ENCODE measurements at regions not wholly inside any gene's neighbourhood (a gene's known extent, or its start where the extent isn't known, plus 50 kb on each side); places are given as distances from the start of the nearest gene placed in this dataset.

DNA sequence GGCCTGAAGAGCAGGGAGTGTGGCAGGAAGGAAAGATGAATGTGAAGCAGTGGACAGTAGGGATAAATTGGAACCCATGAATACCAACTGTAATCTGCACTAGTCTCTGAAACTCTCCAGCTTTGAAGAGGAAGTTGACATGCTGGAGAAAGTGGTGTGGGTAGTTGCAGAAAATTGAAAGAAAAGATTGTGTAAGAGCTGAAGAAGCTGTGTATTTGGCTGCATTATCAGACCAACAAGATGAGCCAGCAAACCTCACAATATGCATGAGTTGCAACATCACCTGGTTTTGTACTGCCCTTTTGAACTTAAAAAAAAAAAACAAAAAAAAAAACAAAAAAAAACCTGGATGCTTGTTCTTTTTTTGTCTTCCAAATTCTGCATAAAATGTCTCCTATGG is 921.9 kb upstream of the EYS start:
- intact Hi-C loops (cut with micrococcal nuclease) = no loop called here
- H2AFZ ChIP-seq (ENCODE audit: low read depth, low read length) = no peak overlapping the region
- in situ Hi-C loops (cut with MboI) = no loop called here
- no peak for FAIRE-seq
- no peaks in the 10 kb centered on the region for H3K36me3 ChIP-seq (ENCODE audit: control insufficient read depth, insufficient read depth, low read length)
- no peaks in the 10 kb centered on the region for H3K9me3 ChIP-seq (replicated peaks; ENCODE audit: control insufficient read depth, insufficient read depth, low read depth, low read length)
- H3K4me2 ChIP-seq (ENCODE audit: insufficient read depth, low read length) = no peak overlapping the region
- H3K27ac ChIP-seq (ENCODE audit: extremely low read depth, low read depth, low read length) = no peak overlapping the region
- H4K20me1 ChIP-seq (replicated peaks; ENCODE audit: control insufficient read depth, insufficient read depth, low read length) = no peaks in the 10 kb centered on the region
- H3K27me3 ChIP-seq (ENCODE audit: control insufficient read depth in 2 of 2, insufficient read depth in 2 of 2, low read length in 2 of 2) = no peaks in the 10 kb centered on the region
- TF ChIP-seq TSC22D4 (tag; IDR thresholded peaks at IDR 0.05) = no peak
- TF ChIP-seq MAFG (tag; conservative IDR thresholded peaks at IDR 0.05) = no peak
- no TSS peak for BruUV-seq (replicated peaks)
- no peaks in the 10 kb centered on the region for H3K4me1 ChIP-seq (replicated peaks in 1 of 2; ENCODE audit: control insufficient read depth in 2 of 2, insufficient read depth in 2 of 2, low read length in 2 of 2)
- ATAC-seq = no peak
- no peak for DNase-seq (ENCODE audit: extremely low read depth in 1 of 4, low spot score in 3 of 4)
- no peak overlapping the region for H3K4me3 ChIP-seq
- H3K9me1 ChIP-seq (ENCODE audit: control insufficient read depth, insufficient read depth, low read length) = no peaks in the 10 kb centered on the region
- no peak overlapping the region for H3K9ac ChIP-seq (ENCODE audit: insufficient read depth in 1 of 2, low read depth in 2 of 2, low read length in 2 of 2)
- POLR2A ChIA-PET = no interaction called here
- CTCF ChIA-PET (ENCODE audit: low intra/inter-chr PET ratio) = no interaction called here
- H3K79me2 ChIP-seq (ENCODE audit: control insufficient read depth, insufficient read depth, low read length) = no peaks in the 10 kb centered on the region

DNA sequence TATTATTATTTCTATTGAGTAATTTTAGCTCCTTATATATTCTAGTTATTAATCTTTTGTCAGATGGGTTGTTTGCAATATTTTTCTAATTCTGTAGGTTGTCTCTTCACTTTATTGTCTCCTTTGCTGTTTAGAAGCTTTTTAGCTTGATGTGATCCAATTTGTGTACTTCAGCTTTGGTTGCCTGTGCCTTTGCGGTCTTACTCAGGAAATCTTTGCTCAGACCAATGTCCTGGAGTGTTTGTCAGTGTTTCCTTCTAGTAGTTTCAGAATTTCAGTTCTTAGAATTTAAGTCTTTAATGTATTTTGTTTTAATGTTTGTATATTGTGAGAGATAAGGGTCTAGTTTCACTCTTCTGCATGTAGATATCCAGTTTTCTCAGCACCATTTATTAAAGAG is 916.0 kb upstream of the EYS start:
- POLR2A ChIA-PET = no interaction called here
- Histone ChIP-seq H3K9ac (ENCODE audit: insufficient read depth in 1 of 2, low read depth in 2 of 2, low read length in 2 of 2) (no peak overlapping the region), H3K9me1 (ENCODE audit: control insufficient read depth, insufficient read depth, low read length) (no peaks in the 10 kb centered on the region), H2AFZ (ENCODE audit: low read depth, low read length) (no peak overlapping the region), H3K36me3 (ENCODE audit: control insufficient read depth, insufficient read depth, low read length) (no peaks in the 10 kb centered on the region), H3K79me2 (ENCODE audit: control insufficient read depth, insufficient read depth, low read length) (no peaks in the 10 kb centered on the region), H3K4me3 (no peak overlapping the region), H3K4me2 (ENCODE audit: insufficient read depth, low read length) (no peak overlapping the region), H3K27ac (ENCODE audit: extremely low read depth, low read depth, low read length) (no peak overlapping the region), H4K20me1 (replicated peaks; ENCODE audit: control insufficient read depth, insufficient read depth, low read length) (no peaks in the 10 kb centered on the region), H3K27me3 (ENCODE audit: control insufficient read depth in 2 of 2, insufficient read depth in 2 of 2, low read length in 2 of 2) (no peaks in the 10 kb centered on the region), H3K4me1 (replicated peaks in 1 of 2; ENCODE audit: control insufficient read depth in 2 of 2, insufficient read depth in 2 of 2, low read length in 2 of 2) (no peaks in the 10 kb centered on the region), H3K9me3 (replicated peaks; ENCODE audit: control insufficient read depth, insufficient read depth, low read depth, low read length) (no peaks in the 10 kb centered on the region)
- no TSS peak for BruUV-seq (replicated peaks)
- CTCF ChIA-PET (ENCODE audit: low intra/inter-chr PET ratio) = no interaction called here
- no peak for ATAC-seq
- FAIRE-seq = no peak
- DNase-seq (ENCODE audit: extremely low read depth in 1 of 4, low spot score in 3 of 4) = no peak
- 0% methylated on average over 1 of the region's 1 CpG for WGBS (ENCODE audit: insufficient coverage, low coverage, missing lambda C conversion rate)
- in situ Hi-C loops (cut with MboI) (no loop called here), intact Hi-C loops (cut with micrococcal nuclease) (no loop called here)
- TF ChIP-seq POLR3G (IDR thresholded peaks at IDR 0.05; ENCODE audit: extremely low read depth, insufficient read length, insufficient replicate concordance) (no peak), PYGO2 (tag; IDR thresholded peaks at IDR 0.05) (no peak), CXXC5 (CRISPR knock-in tag; IDR thresholded peaks at IDR 0.05) (no peak), RCOR1 (IDR thresholded peaks at IDR 0.05; ENCODE audit: borderline replicate concordance in 1 of 2, low read depth in 2 of 2, low read length in 2 of 2) (no peak), ZSCAN29 (IDR thresholded peaks at IDR 0.05) (no peak), SIRT6 (IDR thresholded peaks at IDR 0.05; ENCODE audit: low read depth, low read length) (no peak), TAF9B (IDR thresholded peaks at IDR 0.05; ENCODE audit: partially characterized antibody) (no peak), ZNF444 (CRISPR knock-in tag; IDR thresholded peaks at IDR 0.05) (no peak), NCOA6 (IDR thresholded peaks at IDR 0.05) (no peak), PCBP2 (IDR thresholded peaks at IDR 0.05; ENCODE audit: low read depth, low read length, poor library complexity, severe bottlenecking) (no peak)
- TF ChIP-seq, protein P1, sequence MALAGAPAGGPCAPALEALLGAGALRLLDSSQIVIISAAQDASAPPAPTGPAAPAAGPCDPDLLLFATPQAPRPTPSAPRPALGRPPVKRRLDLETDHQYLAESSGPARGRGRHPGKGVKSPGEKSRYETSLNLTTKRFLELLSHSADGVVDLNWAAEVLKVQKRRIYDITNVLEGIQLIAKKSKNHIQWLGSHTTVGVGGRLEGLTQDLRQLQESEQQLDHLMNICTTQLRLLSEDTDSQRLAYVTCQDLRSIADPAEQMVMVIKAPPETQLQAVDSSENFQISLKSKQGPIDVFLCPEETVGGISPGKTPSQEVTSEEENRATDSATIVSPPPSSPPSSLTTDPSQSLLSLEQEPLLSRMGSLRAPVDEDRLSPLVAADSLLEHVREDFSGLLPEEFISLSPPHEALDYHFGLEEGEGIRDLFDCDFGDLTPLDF (CRISPR knock-in tag; IDR thresholded peaks at IDR 0.05) = no peak
- TF ChIP-seq, protein P2, sequence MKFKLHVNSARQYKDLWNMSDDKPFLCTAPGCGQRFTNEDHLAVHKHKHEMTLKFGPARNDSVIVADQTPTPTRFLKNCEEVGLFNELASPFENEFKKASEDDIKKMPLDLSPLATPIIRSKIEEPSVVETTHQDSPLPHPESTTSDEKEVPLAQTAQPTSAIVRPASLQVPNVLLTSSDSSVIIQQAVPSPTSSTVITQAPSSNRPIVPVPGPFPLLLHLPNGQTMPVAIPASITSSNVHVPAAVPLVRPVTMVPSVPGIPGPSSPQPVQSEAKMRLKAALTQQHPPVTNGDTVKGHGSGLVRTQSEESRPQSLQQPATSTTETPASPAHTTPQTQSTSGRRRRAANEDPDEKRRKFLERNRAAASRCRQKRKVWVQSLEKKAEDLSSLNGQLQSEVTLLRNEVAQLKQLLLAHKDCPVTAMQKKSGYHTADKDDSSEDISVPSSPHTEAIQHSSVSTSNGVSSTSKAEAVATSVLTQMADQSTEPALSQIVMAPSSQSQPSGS (CRISPR knock-in tag; IDR thresholded peaks at IDR 0.05) = no peak
- TF ChIP-seq, protein P3, sequence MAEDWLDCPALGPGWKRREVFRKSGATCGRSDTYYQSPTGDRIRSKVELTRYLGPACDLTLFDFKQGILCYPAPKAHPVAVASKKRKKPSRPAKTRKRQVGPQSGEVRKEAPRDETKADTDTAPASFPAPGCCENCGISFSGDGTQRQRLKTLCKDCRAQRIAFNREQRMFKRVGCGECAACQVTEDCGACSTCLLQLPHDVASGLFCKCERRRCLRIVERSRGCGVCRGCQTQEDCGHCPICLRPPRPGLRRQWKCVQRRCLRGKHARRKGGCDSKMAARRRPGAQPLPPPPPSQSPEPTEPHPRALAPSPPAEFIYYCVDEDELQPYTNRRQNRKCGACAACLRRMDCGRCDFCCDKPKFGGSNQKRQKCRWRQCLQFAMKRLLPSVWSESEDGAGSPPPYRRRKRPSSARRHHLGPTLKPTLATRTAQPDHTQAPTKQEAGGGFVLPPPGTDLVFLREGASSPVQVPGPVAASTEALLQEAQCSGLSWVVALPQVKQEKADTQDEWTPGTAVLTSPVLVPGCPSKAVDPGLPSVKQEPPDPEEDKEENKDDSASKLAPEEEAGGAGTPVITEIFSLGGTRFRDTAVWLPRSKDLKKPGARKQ (CRISPR knock-in tag; IDR thresholded peaks at IDR 0.05) = no peak

All from K562 (cell line).